B cell (primary cell): ENCODE measurements at regions not wholly inside any gene's neighbourhood (a gene's known extent, or its start where the extent isn't known, plus 50 kb on each side); places are given as distances from the start of the nearest gene placed in this dataset.
"Not testable (repeated sequence)": the region's sequence is repeated elsewhere in the genome, so short reads cannot be mapped to it uniquely, and the experiment has no call there.

Experiments used
- ATAC-seq: fragments of 200-7000 bp; cut with Tn5 transposase; one replicate; pipeline ENCODE4 v1.10.0; 2021; ENCODE audit warnings: low read depth, mild to moderate bottlenecking, moderate number of reproducible peaks, moderate library complexity
- CTCF ChIA-PET: fragments of 350-600 bp; sonication (Branson Sonifier 250); formaldehyde crosslinking; loops from one replicate; lab custom pipeline; 2021; ENCODE audit warnings: antibody characterized with exemption, inconsistent platforms; lab: Charles Lee
- POLR2A ChIA-PET: fragments of 350-600 bp; sonication (Branson Sonifier 250); formaldehyde crosslinking; loops from one replicate; lab custom pipeline; 2021; ENCODE audit warnings: antibody characterized with exemption; lab: Charles Lee
- DNase-seq: peaks from one replicate; pipeline ENCODE4 v3.0.0; 2013
- H2AFZ ChIP-seq: 2 replicates; pipeline ENCODE4 v1.6.1; 2012; ENCODE audit warnings: mild to moderate bottlenecking, low read depth, low read length; ENCODE audit not compliant: insufficient read depth, poor library complexity, severe bottlenecking
- H3K27ac ChIP-seq, 2 donors: 1 replicate in 1 of 2; 2 replicates in 1 of 2; pipeline ENCODE4 v1.5.1; 2012 to 2013; ENCODE audit warnings: low read length in 2 of 2, mild to moderate bottlenecking in 2 of 2, moderate library complexity in 1 of 2
- H3K27me3 ChIP-seq, 4 experiments: fragments of 200-600 bp in 1 of 4; sonication (generic) in 1 of 4; replicated peaks in 1 of 4; 1 replicate in 2 of 4; 2 replicates in 2 of 4; pipeline versions ENCODE4 v1.6.1 to v1.7.0; 2013 to 2016; ENCODE audit warnings: low read length in 3 of 4, mild to moderate bottlenecking in 2 of 4, mixed read lengths in 1 of 4, moderate library complexity in 1 of 4; ENCODE audit not compliant: insufficient read depth in 4 of 4, control insufficient read depth in 3 of 4; ENCODE audit errors: control extremely low read depth in 1 of 4
- H3K36me3 ChIP-seq, 2 experiments: replicated peaks in 1 of 2; 1 replicate in 1 of 2; 2 replicates in 1 of 2; pipeline versions ENCODE4 v1.6.1 to v1.7.1; 2013; ENCODE audit warnings: low read length in 1 of 2; ENCODE audit not compliant: insufficient read depth in 2 of 2, control insufficient read depth in 1 of 2; ENCODE audit errors: control extremely low read depth in 1 of 2, extremely low read depth in 1 of 2
- H3K4me1 ChIP-seq, 2 donors: fragments of 200-600 bp in 1 of 2; sonication (generic) in 1 of 2; 1 replicate in 1 of 2; 2 replicates in 1 of 2; pipeline versions ENCODE4 v1.5.1 to v1.6.1; 2013 to 2017; ENCODE audit warnings: low read length in 2 of 2; ENCODE audit not compliant: control insufficient read depth in 2 of 2, insufficient read depth in 2 of 2
- H3K4me2 ChIP-seq: replicated peaks from 2 replicates; pipeline ENCODE3; 2012; ENCODE audit warnings: mild to moderate bottlenecking, low read depth, low read length; ENCODE audit not compliant: poor library complexity, severe bottlenecking
- H3K4me3 ChIP-seq, 5 experiments: fragments of 200-600 bp in 1 of 5; sonication (generic) in 1 of 5; 1 replicate in 3 of 5; 2 replicates in 2 of 5; pipeline versions ENCODE4 v1.5.1 to v1.7.0; 2011 to 2016; ENCODE audit warnings: low read length in 4 of 5, mild to moderate bottlenecking in 4 of 5, low read depth in 2 of 5, control low read depth in 1 of 5, moderate library complexity in 1 of 5; ENCODE audit not compliant: insufficient read depth in 1 of 5; ENCODE audit errors: control extremely low read depth in 1 of 5, extremely low read depth in 1 of 5
- H3K79me2 ChIP-seq: fragments of 200-600 bp; sonication (generic); one replicate; pipeline ENCODE4 v1.6.0; 2016; ENCODE audit warnings: low read length; ENCODE audit not compliant: control insufficient read depth, insufficient read depth
- H3K9ac ChIP-seq: fragments of 200-600 bp; sonication (generic); 2 replicates; pipeline ENCODE4 v1.6.1; 2017; ENCODE audit warnings: mild to moderate bottlenecking, low read length, moderate library complexity
- H3K9me3 ChIP-seq, 3 donors: one replicate each; pipeline versions ENCODE4 v1.6.1 to v1.7.1; 2013; ENCODE audit warnings: low read length in 2 of 3; ENCODE audit not compliant: control insufficient read depth in 2 of 3, insufficient read depth in 1 of 3; ENCODE audit errors: control extremely low read depth in 1 of 3
- H4K20me1 ChIP-seq: 2 replicates; pipeline ENCODE4 v1.6.0; 2012; ENCODE audit warnings: mild to moderate bottlenecking, low read length; ENCODE audit not compliant: insufficient read depth, control insufficient read depth, poor library complexity, severe bottlenecking
- H3K27ac Mint-ChIP-seq: one replicate; pipeline ENCODE4 v1.8.0; 2021; ENCODE audit warnings: mixed read lengths
- H3K27me3 Mint-ChIP-seq: one replicate; pipeline ENCODE4 v1.8.0; 2021; ENCODE audit warnings: mixed read lengths
- H3K4me1 Mint-ChIP-seq: one replicate; pipeline ENCODE4 v1.8.0; 2021; ENCODE audit warnings: mixed read lengths
- H3K4me3 Mint-ChIP-seq: one replicate; pipeline ENCODE4 v1.8.0; 2021; ENCODE audit warnings: mixed read lengths
- H3K9me3 Mint-ChIP-seq: one replicate; pipeline ENCODE4 v1.8.0; 2022; ENCODE audit warnings: mixed read lengths; ENCODE audit not compliant: insufficient read depth
- CTCF ChIP-seq: fragments of 200-600 bp; IDR thresholded peaks from one replicate; pipeline ENCODE4 v1.8.0; 2022; ENCODE audit warnings: antibody characterized with exemption, mild to moderate bottlenecking
- EZH2 ChIP-seq: IDR thresholded peaks from 2 replicates; pipeline ENCODE4 v1.6.1; 2012; ENCODE audit warnings: borderline replicate concordance, low read depth, mild to moderate bottlenecking, moderate library complexity, low read length; ENCODE audit not compliant: insufficient read depth, poor library complexity, severe bottlenecking
- WGBS: methylation state at CpG from one replicate; pipeline ENCODE4 v1.1.5; 2013; ENCODE audit warnings: missing lambda C conversion rate; ENCODE audit not compliant: insufficient coverage; 5-methylcytosine and 5-hydroxymethylcytosine counted together
- intact Hi-C: fragments of 100-400 bp; cut with micrococcal nuclease; formaldehyde crosslinking; loops from one replicate; pipeline ENCODE4 v1.10.0; 2022

GRCh38 chr12:131231032-131231980 is 277.6 kb downstream of the ADGRD1 start:
- TF ChIP-seq EZH2 (no peak), CTCF (no peak)
- no peak overlapping the region for H3K27ac ChIP-seq
- no peak overlapping the region for H3K27ac Mint-ChIP-seq
- H3K4me1 Mint-ChIP-seq: peaks cover 4% of the 10 kb centered on the region
- no peaks in the 10 kb centered on the region for H3K9me3 Mint-ChIP-seq
- H3K4me1 ChIP-seq: peaks cover 0 to 6% of the 10 kb centered on the region in 2 donors
- 66% methylated on average over 21 of the region's 23 CpGs for WGBS
- no peak overlapping the region for H3K4me3 ChIP-seq
- H3K4me3 Mint-ChIP-seq: no peak overlapping the region
- no peak overlapping the region for H3K9ac ChIP-seq
- POLR2A ChIA-PET: no interaction called here
- no peaks in the 10 kb centered on the region for H3K79me2 ChIP-seq
- CTCF ChIA-PET: no interaction called here
- ATAC-seq: no peak
- H3K9me3 ChIP-seq: peaks cover 0 to 5% (median 0%) of the 10 kb centered on the region in 3 donors
- no peak overlapping the region for H2AFZ ChIP-seq
- no peaks in the 10 kb centered on the region for H3K36me3 ChIP-seq
- no peak for DNase-seq
- no peak overlapping the region for H3K4me2 ChIP-seq
- peaks cover 31% of the 10 kb centered on the region for H3K27me3 Mint-ChIP-seq
- H4K20me1 ChIP-seq: no peaks in the 10 kb centered on the region
- intact Hi-C loops: no loop called here
- H3K27me3 ChIP-seq: peaks cover 0 to 19% (median 2%) of the 10 kb centered on the region in 4 experiments

GRCh38 chr12:131232036-131232435 is 278.3 kb downstream of the ADGRD1 start:
- Histone ChIP-seq H3K27ac (no peak overlapping the region), H3K9me3 (peaks cover 0 to 5% (median 0%) of the 10 kb centered on the region in 3 donors), H3K4me1 (peaks cover 0 to 6% of the 10 kb centered on the region in 2 donors), H3K4me3 (no peak overlapping the region), H4K20me1 (no peaks in the 10 kb centered on the region), H3K36me3 (no peaks in the 10 kb centered on the region), H3K79me2 (no peaks in the 10 kb centered on the region), H3K27me3 (peaks cover 0 to 19% (median 2%) of the 10 kb centered on the region in 4 experiments), H3K4me2 (no peak overlapping the region), H2AFZ (no peak overlapping the region), H3K9ac (no peak overlapping the region)
- ATAC-seq (no peak), DNase-seq (no peak)
- CTCF ChIA-PET: no interaction called here
- Mint-ChIP-seq H3K27ac (no peak overlapping the region), H3K4me3 (no peak overlapping the region), H3K4me1 (peaks cover 4% of the 10 kb centered on the region), H3K9me3 (no peaks in the 10 kb centered on the region), H3K27me3 (peaks cover 32% of the 10 kb centered on the region)
- WGBS: 100% methylated on average over 1 of the region's 5 CpGs
- TF ChIP-seq CTCF (no peak), EZH2 (no peak)
- POLR2A ChIA-PET: no interaction called here
- intact Hi-C loops: no loop called here

GRCh38 chr12:131232872-131233271 is 279.2 kb downstream of the ADGRD1 start:
- intact Hi-C loops, H3K4me2 ChIP-seq, H3K9ac ChIP-seq, H3K9me3 Mint-ChIP-seq, H3K9me3 ChIP-seq, CTCF ChIA-PET, DNase-seq, POLR2A ChIA-PET, H3K4me1 Mint-ChIP-seq, H4K20me1 ChIP-seq, H2AFZ ChIP-seq, H3K4me1 ChIP-seq, H3K27ac Mint-ChIP-seq, H3K27ac ChIP-seq, H3K4me3 ChIP-seq, ATAC-seq, H3K4me3 Mint-ChIP-seq, H3K36me3 ChIP-seq, H3K79me2 ChIP-seq: not testable (repeated sequence)
- H3K27me3 Mint-ChIP-seq: peaks cover 34% of the 10 kb centered on the region
- peaks cover 0 to 15% (median 2%) of the 10 kb centered on the region in 4 experiments for H3K27me3 ChIP-seq
- WGBS: 84% methylated on average over 2 of the region's 14 CpGs
